Astrocyte of the spinal cord (primary cell): ENCODE measurements at regions not wholly inside any gene's neighbourhood (a gene's known extent, or its start where the extent isn't known, plus 50 kb on each side); places are given as distances from the start of the nearest gene placed in this dataset.
A peak's percentile ranks its signal among the peaks of the same experiment; 100 is the strongest.

Source experiments
- DNase-seq: peaks from one replicate; pipeline ENCODE4 v3.0.0; 2011; ENCODE audit warnings: low read depth, low spot score
- H3K4me3 ChIP-seq: 2 replicates; pipeline ENCODE4 v1.5.1; 2011; ENCODE audit warnings: low read depth, mild to moderate bottlenecking, low read length, moderate library complexity
- in situ Hi-C: cut with HindIII; loops from 2 replicates; pipeline ENCODE4 v1.10.0; 2017; ENCODE audit warnings: low sequenced_read_pairs
- TF ChIP-seq, protein P1 (sequence below): IDR thresholded peaks from 2 replicates; pipeline ENCODE4 v1.5.1; 2012; ENCODE audit warnings: low read depth, mild to moderate bottlenecking, low read length, inconsistent platforms

DNA sequence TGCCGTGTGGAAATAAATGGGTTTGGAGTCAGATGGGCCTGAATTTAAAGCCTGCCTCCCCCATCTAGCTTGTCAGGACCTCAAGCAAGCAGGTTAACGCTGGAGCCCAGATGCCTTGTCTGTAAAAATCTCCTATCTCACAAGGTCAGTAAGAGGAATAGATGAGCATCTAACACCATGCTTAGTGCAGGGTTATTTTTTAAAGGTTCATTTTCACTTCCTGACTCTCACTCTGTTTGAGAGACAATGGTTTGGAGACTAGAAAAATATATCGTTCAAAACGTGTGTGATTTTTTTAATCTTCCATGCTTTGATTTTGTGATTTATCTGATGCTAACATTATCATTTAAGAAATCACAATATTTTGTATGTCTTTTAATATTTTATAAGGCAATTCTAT is 114.0 kb upstream of the TAB2 start:
- DNase-seq: no peak
- H3K4me3 ChIP-seq: no peak overlapping the region
- in situ Hi-C loops: no loop called here
- TF ChIP-seq, protein P1, sequence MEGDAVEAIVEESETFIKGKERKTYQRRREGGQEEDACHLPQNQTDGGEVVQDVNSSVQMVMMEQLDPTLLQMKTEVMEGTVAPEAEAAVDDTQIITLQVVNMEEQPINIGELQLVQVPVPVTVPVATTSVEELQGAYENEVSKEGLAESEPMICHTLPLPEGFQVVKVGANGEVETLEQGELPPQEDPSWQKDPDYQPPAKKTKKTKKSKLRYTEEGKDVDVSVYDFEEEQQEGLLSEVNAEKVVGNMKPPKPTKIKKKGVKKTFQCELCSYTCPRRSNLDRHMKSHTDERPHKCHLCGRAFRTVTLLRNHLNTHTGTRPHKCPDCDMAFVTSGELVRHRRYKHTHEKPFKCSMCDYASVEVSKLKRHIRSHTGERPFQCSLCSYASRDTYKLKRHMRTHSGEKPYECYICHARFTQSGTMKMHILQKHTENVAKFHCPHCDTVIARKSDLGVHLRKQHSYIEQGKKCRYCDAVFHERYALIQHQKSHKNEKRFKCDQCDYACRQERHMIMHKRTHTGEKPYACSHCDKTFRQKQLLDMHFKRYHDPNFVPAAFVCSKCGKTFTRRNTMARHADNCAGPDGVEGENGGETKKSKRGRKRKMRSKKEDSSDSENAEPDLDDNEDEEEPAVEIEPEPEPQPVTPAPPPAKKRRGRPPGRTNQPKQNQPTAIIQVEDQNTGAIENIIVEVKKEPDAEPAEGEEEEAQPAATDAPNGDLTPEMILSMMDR: no peak

DNA sequence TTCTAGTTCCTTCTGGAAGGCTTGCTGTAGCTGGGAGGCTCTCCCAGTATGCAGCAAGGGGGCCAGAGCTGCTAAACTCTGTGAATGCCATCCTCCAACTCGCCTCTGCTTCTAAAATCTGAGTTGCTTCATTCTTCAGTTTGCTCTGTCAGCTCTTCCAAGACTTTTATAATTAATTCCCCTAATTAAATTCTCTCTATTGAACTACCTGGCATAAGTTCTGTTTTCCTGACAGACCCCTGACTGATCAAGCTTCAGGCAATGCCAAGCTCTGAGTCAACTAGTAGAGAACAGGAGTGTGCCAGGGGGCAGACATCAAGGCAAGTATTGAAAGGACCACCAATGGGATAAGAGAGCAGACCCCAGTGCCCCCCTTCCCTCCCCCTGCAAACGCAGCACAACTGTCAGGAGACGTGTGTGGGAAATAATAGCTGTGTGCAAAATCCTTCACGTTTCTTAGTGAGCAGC is 109.3 kb upstream of the TAB2 start:
- no peak overlapping the region for H3K4me3 ChIP-seq
- TF ChIP-seq, protein P1: no peak
- DNase-seq: no peak
- in situ Hi-C loops: no loop called here

DNA sequence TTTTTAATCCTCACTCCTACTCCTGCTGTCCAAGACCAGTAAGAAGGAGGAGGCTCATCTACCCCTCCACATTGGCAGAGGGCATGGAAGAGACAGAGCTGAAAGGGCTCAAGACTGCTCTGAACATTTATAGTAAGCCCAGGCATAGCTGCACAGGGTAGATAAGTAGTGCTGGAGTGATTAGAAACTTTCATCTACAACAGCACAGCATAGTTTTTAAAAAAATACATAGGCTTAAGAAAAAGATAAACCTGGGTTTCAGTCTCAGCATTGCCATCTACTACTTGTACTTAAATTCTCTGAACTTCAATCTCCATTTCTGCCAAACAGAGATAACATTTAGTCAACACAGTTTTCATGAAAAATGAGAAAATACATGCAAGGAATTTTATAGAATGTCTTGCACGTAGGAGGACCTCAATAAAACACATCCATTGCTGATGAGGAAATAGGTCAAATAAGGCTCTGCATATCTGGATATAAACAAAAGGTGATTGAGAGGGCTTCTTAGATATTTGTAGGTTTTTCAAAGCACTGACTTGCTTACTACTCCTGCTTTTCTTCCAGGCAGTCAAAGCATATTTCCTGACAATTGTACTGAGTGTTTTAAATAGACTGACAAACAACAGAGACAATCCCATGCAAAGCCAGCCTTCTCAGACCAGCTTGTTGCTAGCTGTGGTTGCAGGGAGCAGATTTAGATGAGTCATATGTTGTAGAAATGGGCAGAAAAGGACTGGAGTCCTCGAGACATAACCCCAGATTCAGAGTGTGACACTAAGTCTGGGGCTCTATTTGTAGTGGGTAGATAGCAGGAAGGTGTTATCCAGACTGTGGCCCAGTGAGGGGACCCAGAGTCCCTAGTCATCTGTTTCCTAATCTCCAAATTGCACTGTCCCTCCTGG is 107.4 kb upstream of the TAB2 start:
- DNase-seq: peak; percentile 79
- H3K4me3 ChIP-seq: no peak overlapping the region
- in situ Hi-C loops: no loop called here

DNA sequence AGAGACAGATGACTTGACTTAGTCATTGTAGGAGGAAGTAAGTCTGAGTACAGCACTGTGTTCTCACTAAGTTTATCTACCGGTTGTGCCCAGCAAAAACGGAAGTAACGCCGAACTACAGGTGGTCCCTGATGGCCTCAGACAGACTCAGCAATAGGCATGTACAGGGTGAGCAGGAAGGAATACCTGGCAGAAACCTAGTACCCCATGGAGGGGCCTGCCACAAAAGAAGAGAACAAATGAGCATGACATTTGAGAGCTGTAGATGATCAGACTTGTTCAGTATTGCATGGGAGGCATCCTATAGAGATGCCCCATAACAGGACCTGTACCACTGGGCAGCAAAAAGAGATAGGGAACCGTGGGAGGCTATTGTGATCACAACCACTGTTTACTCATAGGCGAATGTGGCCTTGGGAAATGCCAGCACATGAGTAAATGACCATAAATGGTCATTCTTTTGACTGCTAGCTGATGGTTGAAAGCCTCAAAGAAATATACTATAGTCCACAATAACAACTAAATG is 106.4 kb upstream of the TAB2 start:
- no peak overlapping the region for H3K4me3 ChIP-seq
- in situ Hi-C loops: no loop called here
- TF ChIP-seq, protein P1: no peak
- DNase-seq: no peak

More for the DNA sequence above, 107.4 kb upstream of the TAB2 start:
- TF ChIP-seq, protein P1: no peak

DNA sequence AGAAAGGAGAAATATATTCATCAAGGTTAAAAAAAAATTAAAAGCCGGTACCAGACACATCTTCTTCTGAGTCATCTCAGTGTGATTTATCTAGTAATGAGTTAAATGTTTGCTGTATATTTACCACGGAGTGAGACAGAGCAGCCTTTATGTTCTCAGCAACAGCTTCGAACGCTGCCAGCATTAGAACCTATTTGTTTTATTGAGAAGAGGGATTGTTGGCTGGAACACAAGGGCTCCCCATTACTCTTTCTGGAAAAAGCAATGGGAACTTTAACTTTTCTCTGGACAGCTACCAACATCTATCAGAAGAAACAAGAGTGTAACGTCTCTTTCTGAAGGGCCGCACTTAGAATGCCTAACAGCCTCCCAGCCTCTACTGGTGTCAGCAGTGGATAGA is 105.3 kb upstream of the TAB2 start:
- in situ Hi-C loops: no loop called here
- no peak overlapping the region for H3K4me3 ChIP-seq
- peak; percentile 46 for DNase-seq
- TF ChIP-seq, protein P1: no peak

DNA sequence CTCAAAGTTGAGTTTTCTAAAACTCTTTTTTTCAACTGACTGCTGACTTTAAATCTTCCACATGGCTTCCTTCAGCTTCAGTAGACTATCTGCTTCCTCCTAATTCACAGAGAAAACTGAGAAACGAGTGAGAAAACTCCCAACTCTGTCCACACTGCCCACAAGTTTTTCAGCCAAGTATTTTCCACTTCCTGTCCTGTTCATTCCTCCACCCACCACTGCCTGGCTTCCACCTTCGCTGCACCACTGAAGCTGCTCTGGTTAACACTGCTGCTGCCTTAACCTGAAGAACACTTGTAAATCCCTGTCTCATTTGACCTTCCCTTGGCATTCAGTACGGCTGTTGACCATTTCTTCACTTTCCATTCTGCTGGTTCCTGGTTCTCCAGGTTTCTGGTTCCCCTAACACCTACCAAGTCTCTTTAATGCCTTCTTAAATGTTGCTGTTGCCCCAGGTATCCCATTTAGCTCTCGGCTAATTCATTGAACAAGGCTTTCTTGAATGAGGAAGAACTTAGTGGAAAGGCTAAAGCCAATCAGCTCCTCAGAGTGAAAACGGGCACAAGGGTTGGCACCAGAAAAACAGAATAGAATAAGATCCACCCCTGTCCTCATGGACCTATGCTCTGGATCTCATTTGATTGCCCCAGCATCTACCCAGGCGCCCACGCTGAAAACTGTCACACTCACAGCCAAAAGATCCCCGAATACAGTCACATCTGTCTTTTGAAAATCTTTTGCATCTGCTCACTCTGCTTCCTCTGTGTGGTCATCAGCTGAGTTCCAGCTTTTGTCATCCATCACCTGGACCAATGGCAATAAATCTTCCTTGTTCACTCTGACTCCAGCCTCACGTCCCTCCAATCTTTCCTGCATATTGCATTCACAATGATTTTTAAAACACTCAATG is 104.4 kb upstream of the TAB2 start:
- no peak overlapping the region for H3K4me3 ChIP-seq
- in situ Hi-C loops: no loop called here
- DNase-seq: no peak
- TF ChIP-seq, protein P1: no peak
